CD4-positive, alpha-beta T cell treated with Interferon alpha-2 for 1 hour (primary cell): ENCODE measurements at regions not wholly inside any gene's neighbourhood (a gene's known extent, or its start where the extent isn't known, plus 50 kb on each side); places are given as distances from the start of the nearest gene placed in this dataset.
A peak's percentile ranks its signal among the peaks of the same experiment; 100 is the strongest.
"Not testable (repeated sequence)": the region's sequence is repeated elsewhere in the genome, so short reads cannot be mapped to it uniquely, and the experiment has no call there.

Source experiments
- DNase-seq, 2 donors: peaks; one replicate each; pipeline ENCODE4 v3.0.0-alpha.2; 2020 to 2022

- DNase-seq, result not testable (repeated sequence)
Observed at GRCh38 chr5:62757686-62758085, 179.1 kb downstream of the LRRC70 start.

- DNase-seq, result not testable (repeated sequence)
Observed at GRCh38 chr5:62752998-62753367, 174.4 kb downstream of the LRRC70 start.

- not testable (repeated sequence) for DNase-seq
Observed at GRCh38 chr5:62752056-62752997, 173.7 kb downstream of the LRRC70 start.

DNA sequence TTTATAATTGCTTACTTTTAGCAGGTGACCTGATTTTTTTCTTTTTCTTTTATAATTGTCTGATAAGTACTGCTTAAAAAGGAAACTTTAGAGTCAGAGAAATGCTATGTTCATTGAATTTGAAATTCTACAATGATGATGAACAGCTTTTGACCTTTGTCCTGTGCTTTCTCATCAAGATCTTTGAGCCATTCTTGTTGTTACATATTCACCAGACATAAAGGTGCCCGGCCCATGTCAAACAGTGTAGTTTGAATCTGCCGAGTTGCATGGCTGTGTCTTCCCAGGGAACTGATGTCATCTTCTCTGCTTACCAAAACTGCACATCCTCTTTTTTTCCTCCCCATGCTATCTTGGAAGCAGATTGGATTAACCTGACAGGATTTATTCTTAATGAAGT lies 163.6 kb downstream of the LRRC70 start:
- DNase-seq, result no peak

GRCh38 chr5:62741761-62742160 lies 163.1 kb downstream of the LRRC70 start:
- DNase-seq, result no peak

- DNase-seq, result no peak
Observed at GRCh38 chr5:62737766-62738165, 159.1 kb downstream of the LRRC70 start.

DNA sequence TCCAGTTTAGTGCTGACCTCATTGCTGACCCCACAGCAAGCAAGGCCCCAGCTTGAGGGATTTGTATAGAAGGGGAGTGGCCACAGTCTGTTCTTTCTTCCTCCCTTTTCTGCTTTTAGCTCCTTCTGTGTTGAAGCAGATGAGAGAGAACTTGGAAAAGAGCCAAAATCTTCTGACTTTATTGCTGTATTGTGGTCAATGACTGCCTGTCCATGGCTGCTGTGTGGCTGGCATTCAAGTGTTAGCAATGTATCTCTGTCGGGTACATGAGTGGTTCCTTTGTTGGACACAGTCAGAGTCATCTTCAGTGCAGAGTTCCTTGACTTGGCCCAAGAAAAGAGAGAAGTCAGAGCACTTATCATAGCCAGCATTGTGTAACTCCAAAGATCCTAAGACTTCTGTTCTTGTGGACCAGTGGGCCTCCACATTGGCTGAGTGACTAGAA lies 154.1 kb downstream of the LRRC70 start:
- peak in 1 of 2 donors; percentile 2 for DNase-seq

GRCh38 chr5:62731022-62731421 lies 152.4 kb downstream of the LRRC70 start:
- peak in 1 of 2 donors; percentile 2 for DNase-seq

DNA sequence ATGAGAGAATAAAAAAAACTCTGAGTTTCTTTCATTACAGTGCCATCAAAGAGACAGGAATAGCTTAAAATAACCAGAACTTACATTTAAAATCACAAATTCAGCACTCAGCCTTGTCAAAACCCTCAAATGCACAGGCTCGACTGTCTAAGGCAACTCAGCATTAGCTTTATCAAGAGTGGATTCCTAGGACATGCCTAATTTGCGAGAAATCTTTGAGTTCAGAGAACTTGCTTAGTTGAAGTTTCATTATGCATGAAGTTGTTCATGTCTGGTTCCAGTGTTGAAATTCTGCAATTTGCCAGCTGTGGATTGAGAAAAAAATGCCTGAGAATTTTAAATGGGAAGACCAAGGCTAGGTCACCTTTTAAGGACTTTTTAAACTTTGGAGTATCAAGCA lies 151.1 kb downstream of the LRRC70 start:
- no peak for DNase-seq

DNA sequence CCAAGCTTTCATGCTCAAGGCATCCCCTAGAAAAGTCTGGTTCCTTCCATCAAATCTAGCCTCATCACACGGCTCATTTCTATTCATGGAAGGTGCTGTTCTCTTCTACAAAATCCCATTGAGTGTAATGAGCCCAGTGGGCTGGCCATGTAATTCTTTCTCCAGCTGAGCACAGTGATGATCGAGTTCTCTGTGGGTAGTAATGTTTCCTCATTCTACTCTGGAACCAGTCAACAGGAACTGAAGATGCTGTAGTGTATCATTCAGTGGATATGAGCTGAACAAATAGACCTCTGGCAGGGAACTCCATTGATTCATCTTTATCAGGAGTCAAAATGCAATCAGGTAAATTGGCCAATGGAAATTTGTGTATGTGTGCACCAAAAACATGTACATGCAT lies 149.2 kb downstream of the LRRC70 start:
- DNase-seq, result no peak

DNA sequence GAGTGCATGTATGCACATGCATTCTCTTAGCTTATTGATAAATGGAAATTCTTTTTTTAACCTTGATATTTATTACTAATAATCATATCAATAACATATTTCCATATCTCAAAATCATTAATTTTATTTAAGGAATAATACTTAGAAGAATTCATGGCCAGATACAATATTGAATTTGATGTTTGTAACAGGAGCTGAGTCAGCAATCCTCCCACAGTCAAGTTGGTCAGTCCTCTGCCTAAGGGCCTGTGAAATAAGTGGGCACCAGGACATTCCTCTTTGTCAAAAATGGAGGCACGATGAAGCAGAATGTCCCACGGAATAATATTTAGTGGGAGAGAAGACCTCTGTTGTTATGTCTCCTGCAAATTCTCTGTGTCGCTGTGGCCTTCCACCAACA lies 148.6 kb downstream of the LRRC70 start:
- no peak for DNase-seq

- DNase-seq, result no peak
Observed at GRCh38 chr5:62722360-62722759, 143.7 kb downstream of the LRRC70 start.

DNA sequence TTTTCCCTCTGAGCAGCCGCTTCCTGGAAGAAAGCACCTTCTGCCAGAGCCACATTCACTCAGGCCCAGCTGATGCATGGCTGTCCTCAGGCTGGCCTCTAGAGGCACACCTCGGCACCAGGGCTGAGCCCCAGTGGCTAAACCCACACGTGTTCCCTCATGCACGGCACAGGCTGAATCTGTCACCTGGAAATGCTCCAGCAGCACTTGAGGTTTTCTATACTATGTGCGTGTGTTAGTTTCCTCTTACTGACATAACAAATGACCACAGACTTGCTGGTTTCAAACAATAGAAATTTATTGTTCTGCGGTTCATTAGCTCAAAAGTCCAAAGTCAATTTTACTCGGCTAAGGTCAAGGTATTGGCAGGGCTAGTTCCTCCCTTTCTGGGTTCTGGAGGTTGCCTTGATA lies 141.4 kb downstream of the LRRC70 start:
- DNase-seq, result peak in 1 of 2 donors; percentile 3

DNA sequence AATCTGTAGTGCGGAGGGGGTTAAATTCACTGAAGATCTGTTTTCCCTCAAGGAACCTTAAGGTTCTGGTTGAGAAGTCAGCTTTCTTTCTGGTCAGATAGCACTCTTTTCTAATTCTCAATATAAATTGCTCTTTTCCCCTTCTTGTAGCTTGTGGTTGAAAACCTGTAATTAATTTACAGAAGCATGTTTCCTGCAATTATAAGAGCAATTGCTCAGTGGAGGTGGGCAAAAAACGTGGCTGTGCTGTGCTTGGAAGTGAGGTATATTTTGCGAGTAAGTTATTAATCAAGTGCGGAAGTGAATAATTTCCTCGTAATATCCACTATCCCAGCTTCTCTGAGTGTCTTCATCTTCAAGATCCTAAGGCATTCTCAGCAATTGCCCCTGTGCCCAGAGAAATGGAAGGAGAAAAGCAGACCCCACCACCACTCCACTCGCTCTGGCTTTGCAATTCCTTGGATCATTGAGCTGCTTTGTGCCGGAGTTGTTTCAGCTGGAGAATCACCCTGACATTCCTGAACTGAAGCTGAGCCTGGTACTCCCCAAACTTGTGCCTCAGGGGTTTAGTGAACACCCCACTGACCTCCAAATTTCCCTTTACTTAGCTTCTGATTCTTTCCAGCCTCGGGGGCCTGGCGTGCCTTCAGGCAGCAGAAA lies 140.6 kb downstream of the LRRC70 start:
- no peak for DNase-seq

GRCh38 chr5:62718324-62718723 lies 139.7 kb downstream of the LRRC70 start:
- no peak for DNase-seq

DNA sequence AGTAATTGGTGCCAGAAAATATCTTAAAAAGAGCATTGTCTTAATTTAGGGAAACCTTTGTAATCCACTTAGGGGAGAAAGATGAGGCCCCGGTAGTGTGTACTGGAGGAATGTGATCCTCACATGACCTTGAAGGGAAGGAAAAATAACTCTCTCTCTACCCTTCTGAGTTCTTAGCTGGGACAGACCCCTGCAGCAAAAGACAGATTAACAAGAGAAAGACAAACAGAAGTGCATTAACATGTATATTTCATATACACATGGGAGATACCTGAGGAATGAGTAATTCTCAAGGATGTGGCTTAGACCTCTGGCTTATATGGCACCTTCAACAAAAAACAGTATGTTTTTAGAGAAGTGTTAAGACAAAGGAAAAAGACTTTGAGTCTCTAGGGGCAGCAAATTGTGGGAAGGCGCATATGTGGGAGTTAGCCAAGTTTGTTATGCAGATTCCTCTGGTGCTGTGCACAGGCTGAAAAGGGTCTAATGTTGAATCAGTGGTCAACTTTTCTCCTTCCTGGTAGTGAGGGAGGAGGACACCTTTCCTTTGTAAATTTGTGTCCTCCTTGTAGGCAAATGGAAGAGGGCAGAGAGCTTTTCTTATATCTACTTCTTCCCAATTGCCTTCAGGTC lies 138.8 kb downstream of the LRRC70 start:
- no peak for DNase-seq

DNA sequence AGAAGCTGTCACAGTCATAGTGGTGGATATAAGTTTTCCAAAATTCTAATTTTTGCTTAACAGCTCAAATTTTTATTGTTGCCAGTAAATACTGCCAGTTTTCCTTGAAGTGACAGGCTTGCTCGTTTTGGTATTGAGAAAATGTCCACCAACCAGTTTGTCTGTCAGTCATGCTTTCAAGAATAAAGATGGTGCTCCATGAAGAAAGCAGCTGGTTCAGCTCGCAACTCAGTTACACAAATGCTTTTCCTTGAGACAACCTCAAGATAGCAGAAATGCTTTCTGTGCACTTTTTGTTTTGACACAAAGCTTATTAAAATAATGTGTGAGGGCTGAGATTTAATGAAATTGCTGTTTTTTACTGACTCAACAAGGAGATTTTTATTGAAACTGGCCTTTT lies 135.7 kb downstream of the LRRC70 start:
- DNase-seq, result no peak

GRCh38 chr5:62708481-62709325 lies 130.1 kb downstream of the LRRC70 start:
- DNase-seq, result no peak

GRCh38 chr5:62707563-62707962 lies 128.9 kb downstream of the LRRC70 start:
- no peak for DNase-seq

DNA sequence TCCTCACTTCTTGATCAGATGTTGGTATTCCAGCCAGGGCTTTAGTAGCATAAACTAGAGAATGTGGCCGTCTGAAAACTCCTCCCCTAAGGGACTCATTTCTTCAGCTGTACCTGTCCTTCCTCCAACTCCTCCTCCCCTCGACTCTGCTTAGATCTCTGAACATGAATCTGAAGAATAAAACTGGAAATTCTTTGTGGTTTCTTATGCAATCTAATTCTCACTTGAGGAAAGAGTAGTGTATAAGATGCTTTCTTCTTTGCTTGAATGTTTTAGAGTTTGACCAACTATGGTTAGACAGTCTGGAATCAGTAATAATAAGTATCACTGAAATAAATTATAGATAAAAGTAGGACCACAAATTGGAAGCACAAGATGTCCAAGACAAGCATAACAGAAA lies 128.5 kb downstream of the LRRC70 start:
- no peak for DNase-seq

DNA sequence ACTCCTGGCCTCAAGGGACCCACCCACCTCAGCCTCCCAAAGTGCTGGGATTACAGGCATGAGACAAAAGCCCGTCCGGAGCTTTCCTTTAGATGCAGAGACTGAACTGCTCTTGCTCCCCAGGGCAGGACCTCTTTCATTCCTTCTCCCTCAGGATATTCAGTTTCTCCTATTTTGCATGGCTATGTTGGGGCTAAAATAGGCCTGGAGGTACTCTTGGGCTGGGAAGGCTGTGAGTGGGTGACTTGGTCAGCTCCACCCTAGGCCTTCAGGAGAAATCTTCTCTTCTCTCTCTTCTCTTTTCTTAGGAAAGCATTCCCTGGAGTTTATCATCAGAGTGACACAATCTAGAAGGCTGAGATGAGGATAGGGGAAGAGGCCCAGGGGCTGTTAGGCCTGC lies 126.4 kb downstream of the LRRC70 start:
- no peak for DNase-seq

DNA sequence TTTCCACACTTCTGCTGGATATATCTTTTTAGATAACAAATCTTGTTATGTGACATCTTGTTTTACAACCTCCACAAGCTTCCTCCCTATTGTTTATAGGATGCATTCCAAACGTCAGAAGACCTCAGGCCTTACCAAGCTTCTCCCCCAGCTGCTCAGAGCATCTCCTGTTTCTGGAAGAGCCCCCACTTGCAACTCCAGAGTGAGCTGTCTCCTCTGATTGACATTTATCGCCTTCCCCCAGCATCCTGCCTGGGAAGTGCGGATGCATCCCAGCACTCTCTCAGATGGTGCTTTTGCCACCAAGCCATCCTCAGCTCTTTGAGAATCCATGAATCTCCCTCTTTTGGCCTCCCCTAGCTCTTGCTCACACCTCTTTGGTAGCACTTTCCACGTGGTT lies 123.5 kb downstream of the LRRC70 start:
- DNase-seq, result no peak

DNA sequence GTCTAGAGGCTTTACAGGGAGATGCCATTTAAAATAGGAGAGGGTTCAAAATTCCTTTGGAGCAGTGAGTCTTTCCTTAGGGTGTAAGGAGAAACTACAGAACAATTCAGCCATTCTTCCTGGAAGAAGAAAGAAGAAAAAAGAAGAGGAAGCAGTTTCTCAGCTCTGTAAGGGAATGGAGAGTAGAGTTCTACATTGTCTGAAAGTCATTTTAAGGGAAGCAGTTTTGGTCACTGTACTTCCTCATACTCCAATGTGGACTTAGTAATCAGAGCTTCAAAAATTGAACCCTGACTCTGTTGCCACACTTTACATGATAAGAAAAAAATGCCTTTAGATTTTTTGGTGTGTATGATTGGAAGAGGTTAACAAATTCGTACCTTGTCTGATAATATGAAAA lies 122.4 kb downstream of the LRRC70 start:
- DNase-seq, result no peak
